ENCODE measurements at regions not wholly inside any gene's neighbourhood (a gene's known extent, or its start where the extent isn't known, plus 50 kb on each side); places are given as distances from the start of the nearest gene placed in this dataset.

DNA sequence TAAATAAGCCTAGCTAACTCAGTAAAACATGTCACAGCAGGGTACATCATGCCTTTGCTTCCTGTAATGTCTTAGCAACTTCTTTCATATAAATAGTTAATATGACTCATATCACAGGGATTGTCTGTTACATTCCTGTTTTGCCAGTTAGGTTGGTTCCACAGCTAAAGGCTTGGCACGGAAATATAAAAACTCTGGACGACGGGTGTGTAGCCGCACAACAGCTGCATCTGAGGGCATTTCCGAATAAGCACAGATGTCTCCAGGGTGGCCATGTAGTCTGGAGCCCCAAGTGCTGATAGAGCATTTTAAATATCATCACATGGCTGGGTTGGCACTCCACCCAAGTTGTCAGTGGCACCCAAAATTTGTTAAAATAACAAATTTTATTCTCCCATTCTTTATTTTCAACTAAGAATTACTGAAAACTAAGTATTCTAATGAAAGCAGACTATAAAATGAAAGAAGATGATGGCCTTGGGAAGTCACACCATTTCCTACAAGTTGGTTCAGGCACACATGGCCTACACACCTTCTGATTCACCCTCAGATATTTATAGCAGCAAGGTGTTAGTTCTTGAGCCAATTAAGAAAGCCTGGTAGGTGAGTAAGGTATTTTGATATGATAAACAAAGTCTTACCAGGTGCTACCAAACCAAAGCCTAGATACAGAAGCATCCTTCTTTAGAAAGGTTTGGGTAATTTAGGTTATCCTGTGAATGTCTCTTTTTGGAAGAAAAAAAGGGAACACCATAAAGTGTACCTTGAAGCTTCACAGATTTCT is 61.8 kb upstream of the STK17B start:
- TF ChIP-seq, protein P1, sequence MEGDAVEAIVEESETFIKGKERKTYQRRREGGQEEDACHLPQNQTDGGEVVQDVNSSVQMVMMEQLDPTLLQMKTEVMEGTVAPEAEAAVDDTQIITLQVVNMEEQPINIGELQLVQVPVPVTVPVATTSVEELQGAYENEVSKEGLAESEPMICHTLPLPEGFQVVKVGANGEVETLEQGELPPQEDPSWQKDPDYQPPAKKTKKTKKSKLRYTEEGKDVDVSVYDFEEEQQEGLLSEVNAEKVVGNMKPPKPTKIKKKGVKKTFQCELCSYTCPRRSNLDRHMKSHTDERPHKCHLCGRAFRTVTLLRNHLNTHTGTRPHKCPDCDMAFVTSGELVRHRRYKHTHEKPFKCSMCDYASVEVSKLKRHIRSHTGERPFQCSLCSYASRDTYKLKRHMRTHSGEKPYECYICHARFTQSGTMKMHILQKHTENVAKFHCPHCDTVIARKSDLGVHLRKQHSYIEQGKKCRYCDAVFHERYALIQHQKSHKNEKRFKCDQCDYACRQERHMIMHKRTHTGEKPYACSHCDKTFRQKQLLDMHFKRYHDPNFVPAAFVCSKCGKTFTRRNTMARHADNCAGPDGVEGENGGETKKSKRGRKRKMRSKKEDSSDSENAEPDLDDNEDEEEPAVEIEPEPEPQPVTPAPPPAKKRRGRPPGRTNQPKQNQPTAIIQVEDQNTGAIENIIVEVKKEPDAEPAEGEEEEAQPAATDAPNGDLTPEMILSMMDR (IDR thresholded peaks at IDR 0.05) = no peak
- H3K27ac ChIP-seq (ENCODE audit: low read depth in 1 of 2, low read length in 2 of 2) = peak overlapping the region in 1 of 2 donors; percentile 65
- H3K36me3 Mint-ChIP-seq = no peaks in the 10 kb centered on the region
- H3K27ac Mint-ChIP-seq = peak overlapping the region in 3 of 7 donors; percentile 74 to 79 (median 76)
- H3K9me3 Mint-ChIP-seq = peaks cover 0 to 2% (median 0%) of the 10 kb centered on the region in 7 donors
- 92% methylated on average over 5 of the region's 5 CpGs for WGBS (ENCODE audit: insufficient coverage)
- no peak overlapping the region for H3K4me2 ChIP-seq (replicated peaks; ENCODE audit: extremely low read depth, low read length, poor library complexity, severe bottlenecking)
- no peak overlapping the region for H3K9ac ChIP-seq (ENCODE audit: insufficient read depth, low read length, poor library complexity, severe bottlenecking)
- peaks cover 49% of the 10 kb centered on the region for H3K4me1 Mint-ChIP-seq
- H3K4me3 Mint-ChIP-seq = no peak overlapping the region
- H3K79me2 ChIP-seq (ENCODE audit: insufficient read depth, low read length) = no peaks in the 10 kb centered on the region
- no peaks in the 10 kb centered on the region for H3K27me3 ChIP-seq (ENCODE audit: control insufficient read depth in 2 of 2, insufficient read depth in 2 of 2, low read length in 2 of 2)
- H3K4me1 ChIP-seq (ENCODE audit: control insufficient read depth in 1 of 2, insufficient read depth in 2 of 2, low read length in 2 of 2) = peaks cover 42 to 54% of the 10 kb centered on the region in 2 donors
- H3K9me3 ChIP-seq (replicated peaks in 1 of 2; ENCODE audit: control insufficient read depth in 1 of 2, insufficient read depth in 1 of 2, low read length in 2 of 2) = no peaks in the 10 kb centered on the region
- H4K20me1 ChIP-seq (ENCODE audit: insufficient read depth, low read length) = no peaks in the 10 kb centered on the region
- no peaks in the 10 kb centered on the region for H3K36me3 ChIP-seq (replicated peaks in 1 of 2; ENCODE audit: control insufficient read depth in 1 of 2, insufficient read depth in 2 of 2, low read length in 2 of 2)
- H2AFZ ChIP-seq (ENCODE audit: insufficient read depth, low read depth, low read length, poor library complexity, severe bottlenecking) = peak overlapping the region; percentile 59
- no peak overlapping the region for H3K4me3 ChIP-seq (replicated peaks in 1 of 3; ENCODE audit: low read depth in 2 of 3, low read length in 3 of 3)
- intact Hi-C loops (cut with micrococcal nuclease) = no loop called here
- H3K27me3 Mint-ChIP-seq (ENCODE audit: low read depth in 3 of 3) = peaks cover 0 to 1% (median 0%) of the 10 kb centered on the region in 3 donors
- peak in 1 of 3 donors; percentile 29 for DNase-seq

DNA sequence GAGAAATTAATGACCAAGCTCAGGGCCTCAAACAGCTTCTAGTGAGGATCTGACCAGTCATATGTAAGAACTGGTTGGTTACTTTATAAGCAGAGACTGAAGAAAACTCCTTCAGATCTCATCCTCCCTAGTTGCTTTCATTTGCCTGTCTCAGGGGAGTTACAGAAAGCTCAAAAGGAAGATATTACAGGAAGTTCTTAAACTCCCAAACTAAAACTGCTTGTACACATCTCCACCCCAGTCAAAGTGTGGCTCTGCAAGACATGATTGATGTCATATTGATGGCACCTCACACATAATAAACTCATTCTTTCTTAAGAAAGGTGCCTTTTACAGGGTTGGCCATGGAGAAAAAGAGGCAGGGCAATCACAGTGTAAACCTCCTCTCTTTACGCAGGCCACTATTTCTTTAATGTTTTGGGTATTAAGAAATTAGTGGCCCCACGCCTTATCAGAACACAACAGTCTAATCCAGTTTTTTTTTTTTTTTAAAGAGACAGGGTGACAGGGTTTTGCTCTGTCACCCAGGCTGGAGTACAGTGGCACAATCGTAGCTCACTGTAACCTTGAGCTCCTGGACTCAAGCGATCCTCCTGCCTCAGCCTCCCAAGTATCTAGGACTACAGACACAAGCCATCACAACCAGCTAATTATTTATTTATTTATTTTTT is 62.6 kb upstream of the STK17B start:
- Histone ChIP-seq H2AFZ (ENCODE audit: insufficient read depth, low read depth, low read length, poor library complexity, severe bottlenecking) (peak overlapping the region; percentile 59), H3K27ac (ENCODE audit: low read depth in 1 of 2, low read length in 2 of 2) (peak overlapping the region in 1 of 2 donors; percentile 65), H3K9ac (ENCODE audit: insufficient read depth, low read length, poor library complexity, severe bottlenecking) (no peak overlapping the region), H3K27me3 (ENCODE audit: control insufficient read depth in 2 of 2, insufficient read depth in 2 of 2, low read length in 2 of 2) (no peaks in the 10 kb centered on the region), H3K4me3 (replicated peaks in 1 of 3; ENCODE audit: low read depth in 2 of 3, low read length in 3 of 3) (no peak overlapping the region), H3K9me3 (replicated peaks in 1 of 2; ENCODE audit: control insufficient read depth in 1 of 2, insufficient read depth in 1 of 2, low read length in 2 of 2) (no peaks in the 10 kb centered on the region), H3K4me1 (ENCODE audit: control insufficient read depth in 1 of 2, insufficient read depth in 2 of 2, low read length in 2 of 2) (peaks cover 44 to 55% of the 10 kb centered on the region in 2 donors), H3K79me2 (ENCODE audit: insufficient read depth, low read length) (no peaks in the 10 kb centered on the region), H3K36me3 (replicated peaks in 1 of 2; ENCODE audit: control insufficient read depth in 1 of 2, insufficient read depth in 2 of 2, low read length in 2 of 2) (no peaks in the 10 kb centered on the region), H4K20me1 (ENCODE audit: insufficient read depth, low read length) (no peaks in the 10 kb centered on the region), H3K4me2 (replicated peaks; ENCODE audit: extremely low read depth, low read length, poor library complexity, severe bottlenecking) (no peak overlapping the region)
- no CpG with 5 or more reads among the region's 4 CpGs for WGBS (ENCODE audit: insufficient coverage)
- no peak overlapping the region for H3K4me3 Mint-ChIP-seq
- peaks cover 0 to 1% (median 0%) of the 10 kb centered on the region in 3 donors for H3K27me3 Mint-ChIP-seq (ENCODE audit: low read depth in 3 of 3)
- DNase-seq = peak in 1 of 3 donors; percentile 23
- H3K4me1 Mint-ChIP-seq = peaks cover 49% of the 10 kb centered on the region
- intact Hi-C loops (cut with micrococcal nuclease) = no loop called here
- TF ChIP-seq, protein P1 (IDR thresholded peaks at IDR 0.05) = no peak
- no peaks in the 10 kb centered on the region for H3K36me3 Mint-ChIP-seq
- H3K9me3 Mint-ChIP-seq = peaks cover 0 to 2% (median 0%) of the 10 kb centered on the region in 7 donors
- H3K27ac Mint-ChIP-seq = peak overlapping the region; percentile 53 to 79 (median 74)

Data from CD14-positive monocyte (primary cell).